H9 (cell line): ENCODE measurements at regions not wholly inside any gene's neighbourhood (a gene's known extent, or its start where the extent isn't known, plus 50 kb on each side); places are given as distances from the start of the nearest gene placed in this dataset.

Experiments
- DNase-seq: peaks from one replicate; pipeline ENCODE4 v3.0.0-alpha.2; 2017
- H2AFZ ChIP-seq: one replicate; pipeline ENCODE4 v1.6.1; 2013; ENCODE audit warnings: mild to moderate bottlenecking, low read length, control low read depth, moderate library complexity
- H2AK5ac ChIP-seq: 2 replicates; pipeline ENCODE4 v1.6.1; 2013; ENCODE audit warnings: low read length, control low read depth, mixed read lengths; ENCODE audit not compliant: insufficient read length
- H2BK120ac ChIP-seq: one replicate; pipeline ENCODE4 v1.6.1; 2013; ENCODE audit warnings: low read depth, mild to moderate bottlenecking, low read length, control low read depth, inconsistent platforms; ENCODE audit not compliant: poor library complexity, severe bottlenecking
- H2BK12ac ChIP-seq: 2 replicates; pipeline ENCODE4 v1.6.1; 2013; ENCODE audit warnings: low read length, control low read depth, mixed read lengths, low read depth; ENCODE audit not compliant: insufficient read length
- H2BK15ac ChIP-seq: 2 replicates; pipeline ENCODE4 v1.6.1; 2013; ENCODE audit warnings: low read depth, low read length, control low read depth
- H2BK20ac ChIP-seq: one replicate; pipeline ENCODE4 v1.6.1; 2013; ENCODE audit warnings: low read depth, mild to moderate bottlenecking, low read length, control low read depth, inconsistent platforms; ENCODE audit not compliant: poor library complexity, severe bottlenecking
- H2BK5ac ChIP-seq: 2 replicates; pipeline ENCODE4 v1.6.1; 2013; ENCODE audit warnings: low read length, control low read depth, mixed read lengths; ENCODE audit not compliant: insufficient read length
- H3K14ac ChIP-seq: 2 replicates; pipeline ENCODE4 v1.6.1; 2013; ENCODE audit warnings: low read length, control low read depth; ENCODE audit not compliant: insufficient read depth
- H3K18ac ChIP-seq: 2 replicates; pipeline ENCODE4 v1.6.1; 2013; ENCODE audit warnings: low read depth, mild to moderate bottlenecking, mixed read lengths, low read length, control low read depth; ENCODE audit not compliant: insufficient read length
- H3K23ac ChIP-seq: 2 replicates; pipeline ENCODE4 v1.6.1; 2013; ENCODE audit warnings: low read length, control low read depth, mixed read lengths, low read depth; ENCODE audit not compliant: insufficient read length
- H3K23me2 ChIP-seq: 2 replicates; pipeline ENCODE4 v1.6.1; 2013; ENCODE audit warnings: low read depth, mild to moderate bottlenecking, mixed read lengths, low read length, control low read depth; ENCODE audit not compliant: insufficient read length, poor library complexity, severe bottlenecking
- H3K27ac ChIP-seq: 2 replicates; pipeline ENCODE4 v1.5.1; 2013; ENCODE audit warnings: low read length, control low read depth, mixed read lengths, low read depth; ENCODE audit not compliant: insufficient read length
- H3K27me3 ChIP-seq: 2 replicates; pipeline ENCODE4 v1.6.1; 2013; ENCODE audit warnings: low read length, control low read depth, inconsistent platforms; ENCODE audit not compliant: insufficient read depth
- H3K4ac ChIP-seq: 2 replicates; pipeline ENCODE4 v1.6.1; 2013; ENCODE audit warnings: low read depth, mild to moderate bottlenecking, control low read depth, inconsistent platforms, low read length, moderate library complexity
- H3K4me1 ChIP-seq: 2 replicates; pipeline ENCODE4 v1.6.1; 2013; ENCODE audit warnings: low read length, control low read depth, inconsistent platforms; ENCODE audit not compliant: insufficient read depth
- H3K4me2 ChIP-seq: 2 replicates; pipeline ENCODE4 v1.6.1; 2013; ENCODE audit warnings: low read length, control low read depth, mixed read lengths; ENCODE audit not compliant: insufficient read length, insufficient read depth
- H3K56ac ChIP-seq: 2 replicates; pipeline ENCODE4 v1.6.1; 2013; ENCODE audit warnings: low read depth, mild to moderate bottlenecking, mixed read lengths, low read length, control low read depth; ENCODE audit not compliant: insufficient read length
- H3K79me1 ChIP-seq: 2 replicates; pipeline ENCODE4 v1.6.1; 2013; ENCODE audit warnings: low read depth, mild to moderate bottlenecking, moderate library complexity, low read length, control low read depth, inconsistent platforms; ENCODE audit not compliant: insufficient read depth, poor library complexity, severe bottlenecking
- H3K79me2 ChIP-seq: 2 replicates; pipeline ENCODE4 v1.6.1; 2013; ENCODE audit warnings: low read length, control low read depth, inconsistent platforms; ENCODE audit not compliant: insufficient read depth
- H3K9ac ChIP-seq: 2 replicates; pipeline ENCODE4 v1.6.1; 2013; ENCODE audit warnings: low read length, control low read depth, mixed read lengths; ENCODE audit not compliant: insufficient read length; ENCODE audit errors: extremely low read depth
- H3K9me3 ChIP-seq: one replicate; pipeline ENCODE4 v1.6.1; 2013; ENCODE audit warnings: low read depth, low read length, inconsistent platforms; ENCODE audit not compliant: control insufficient read depth
- H3T11ph ChIP-seq: one replicate; pipeline ENCODE4 v1.6.1; 2013; ENCODE audit warnings: mild to moderate bottlenecking, low read length, control low read depth, inconsistent platforms
- H4K20me1 ChIP-seq: one replicate; pipeline ENCODE4 v1.6.1; 2013; ENCODE audit not compliant: control insufficient read depth, insufficient read length, insufficient read depth
- H4K5ac ChIP-seq: 2 replicates; pipeline ENCODE4 v1.6.1; 2013; ENCODE audit warnings: low read depth, mild to moderate bottlenecking, mixed read lengths, low read length, control low read depth; ENCODE audit not compliant: insufficient read length
- H4K8ac ChIP-seq: replicated peaks from 2 replicates; pipeline ENCODE4 v1.6.1; 2013; ENCODE audit warnings: low read length, control low read depth, mixed read lengths, low read depth; ENCODE audit not compliant: insufficient read length
- H4K91ac ChIP-seq: 2 replicates; pipeline ENCODE4 v1.6.1; 2013; ENCODE audit warnings: low read depth, mild to moderate bottlenecking, moderate library complexity, mixed read lengths, low read length, control low read depth; ENCODE audit not compliant: insufficient read length
- H3K27ac Mint-ChIP-seq, 3 experiments: 2 replicates in 2 of 3; 3 replicates in 1 of 3; pipeline ENCODE4 v1.8.0; 2020 to 2021; ENCODE audit warnings: mixed read lengths in 3 of 3, mild to moderate bottlenecking in 1 of 3, moderate library complexity in 1 of 3
- H3K27me3 Mint-ChIP-seq: 2 replicates; pipeline ENCODE4 v1.8.0; 2021; ENCODE audit warnings: low read depth, mild to moderate bottlenecking, moderate library complexity, mixed read lengths
- H3K36me3 Mint-ChIP-seq, 3 experiments: 2 replicates in 2 of 3; 3 replicates in 1 of 3; pipeline ENCODE4 v1.8.0; 2020 to 2021; ENCODE audit warnings: low read depth in 3 of 3, mixed read lengths in 3 of 3; ENCODE audit not compliant: insufficient read depth in 1 of 3
- H3K4me1 Mint-ChIP-seq, 2 experiments: 2 replicates each; pipeline ENCODE4 v1.8.0; 2020; ENCODE audit warnings: mixed read lengths in 2 of 2
- H3K4me3 Mint-ChIP-seq, 2 experiments: 2 replicates in 1 of 2; 3 replicates in 1 of 2; pipeline ENCODE4 v1.8.0; 2020 to 2021; ENCODE audit warnings: mild to moderate bottlenecking in 2 of 2, mixed read lengths in 2 of 2, moderate library complexity in 1 of 2
- H3K9me3 Mint-ChIP-seq, 2 experiments: 2 replicates in 1 of 2; 3 replicates in 1 of 2; pipeline ENCODE4 v1.8.0; 2020; ENCODE audit warnings: mild to moderate bottlenecking in 2 of 2, mixed read lengths in 2 of 2, moderate library complexity in 1 of 2
- WGBS: extraction: QIAGEN DNeasy Blood & Tissue Kit; methylation state at CpG from one replicate; pipeline ENCODE4 v1.1.7; 2013; ENCODE audit warnings: missing lambda C conversion rate, low lambda C conversion rate, mixed read lengths; ENCODE audit not compliant: insufficient read length; ENCODE audit errors: extremely low coverage; 5-methylcytosine and 5-hydroxymethylcytosine counted together
- TF ChIP-seq, protein P1 (sequence below): fragments of 200-600 bp; sonication (generic); conservative IDR thresholded peaks from 3 replicates; pipeline ENCODE4 v1.8.0; 2021; ENCODE audit warnings: antibody characterized with exemption, mild to moderate bottlenecking

DNA sequence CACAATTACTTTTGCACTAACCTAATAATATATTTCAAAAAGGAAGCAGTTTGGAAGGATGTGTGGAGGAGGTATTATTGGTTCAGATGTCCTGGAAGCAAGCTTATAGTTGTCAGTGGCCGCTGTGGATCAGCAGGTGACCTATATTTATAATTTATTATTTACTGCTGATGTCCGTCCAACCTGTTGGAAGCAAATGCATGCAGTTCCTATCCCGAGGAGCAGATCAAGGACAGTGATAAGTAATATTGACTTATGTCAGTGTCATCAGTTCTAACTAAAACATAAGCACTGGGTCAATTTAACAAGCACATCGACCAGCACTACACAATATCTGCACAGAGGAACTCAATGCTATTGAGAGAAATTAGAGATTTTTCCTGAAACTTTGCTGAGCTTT is 270.1 kb downstream of the BRINP2 start:
- H3K4me1 ChIP-seq: no peaks in the 10 kb centered on the region
- H3K4ac ChIP-seq: no peak overlapping the region
- no peak overlapping the region for H2BK12ac ChIP-seq
- H3K23me2 ChIP-seq: no peaks in the 10 kb centered on the region
- no peaks in the 10 kb centered on the region for H3K36me3 Mint-ChIP-seq
- no peak overlapping the region for H2BK15ac ChIP-seq
- no CpG with 5 or more reads among the region's 4 CpGs for WGBS
- H3K18ac ChIP-seq: no peak overlapping the region
- TF ChIP-seq, protein P1, sequence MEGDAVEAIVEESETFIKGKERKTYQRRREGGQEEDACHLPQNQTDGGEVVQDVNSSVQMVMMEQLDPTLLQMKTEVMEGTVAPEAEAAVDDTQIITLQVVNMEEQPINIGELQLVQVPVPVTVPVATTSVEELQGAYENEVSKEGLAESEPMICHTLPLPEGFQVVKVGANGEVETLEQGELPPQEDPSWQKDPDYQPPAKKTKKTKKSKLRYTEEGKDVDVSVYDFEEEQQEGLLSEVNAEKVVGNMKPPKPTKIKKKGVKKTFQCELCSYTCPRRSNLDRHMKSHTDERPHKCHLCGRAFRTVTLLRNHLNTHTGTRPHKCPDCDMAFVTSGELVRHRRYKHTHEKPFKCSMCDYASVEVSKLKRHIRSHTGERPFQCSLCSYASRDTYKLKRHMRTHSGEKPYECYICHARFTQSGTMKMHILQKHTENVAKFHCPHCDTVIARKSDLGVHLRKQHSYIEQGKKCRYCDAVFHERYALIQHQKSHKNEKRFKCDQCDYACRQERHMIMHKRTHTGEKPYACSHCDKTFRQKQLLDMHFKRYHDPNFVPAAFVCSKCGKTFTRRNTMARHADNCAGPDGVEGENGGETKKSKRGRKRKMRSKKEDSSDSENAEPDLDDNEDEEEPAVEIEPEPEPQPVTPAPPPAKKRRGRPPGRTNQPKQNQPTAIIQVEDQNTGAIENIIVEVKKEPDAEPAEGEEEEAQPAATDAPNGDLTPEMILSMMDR: no peak
- H2AFZ ChIP-seq: no peak overlapping the region
- DNase-seq: no peak
- no peak overlapping the region for H2BK120ac ChIP-seq
- no peaks in the 10 kb centered on the region for H3K4me1 Mint-ChIP-seq
- H3K23ac ChIP-seq: no peak overlapping the region
- H3K56ac ChIP-seq: no peak overlapping the region
- no peaks in the 10 kb centered on the region for H4K20me1 ChIP-seq
- H2BK20ac ChIP-seq: no peak overlapping the region
- H2AK5ac ChIP-seq: no peak overlapping the region
- no peak overlapping the region for H3K27ac ChIP-seq
- H3K4me3 Mint-ChIP-seq: no peak overlapping the region
- H3K4me2 ChIP-seq: no peak overlapping the region
- H3K27me3 Mint-ChIP-seq: no peaks in the 10 kb centered on the region; the same call in 1 of the 2 replicates
- H3K79me2 ChIP-seq: no peaks in the 10 kb centered on the region
- H4K91ac ChIP-seq: no peak overlapping the region
- H3K9me3 ChIP-seq: no peaks in the 10 kb centered on the region
- no peak overlapping the region for H3K14ac ChIP-seq
- no peak overlapping the region for H2BK5ac ChIP-seq
- no peak overlapping the region for H4K8ac ChIP-seq
- no peak overlapping the region for H4K5ac ChIP-seq
- H3K27me3 ChIP-seq: no peaks in the 10 kb centered on the region
- no peak overlapping the region for H3K27ac Mint-ChIP-seq
- H3K79me1 ChIP-seq: no peaks in the 10 kb centered on the region
- no peak overlapping the region for H3K9ac ChIP-seq
- H3K9me3 Mint-ChIP-seq: no peaks in the 10 kb centered on the region
- no peak overlapping the region for H3T11ph ChIP-seq
